GM12865 (cell line): ENCODE measurements at regions not wholly inside any gene's neighbourhood (a gene's known extent, or its start where the extent isn't known, plus 50 kb on each side); places are given as distances from the start of the nearest gene placed in this dataset.
A peak's percentile ranks its signal among the peaks of the same experiment; 100 is the strongest.

Source experiments
- DNase-seq: peaks from one replicate; pipeline ENCODE4 v3.0.0; 2010; ENCODE audit warnings: low read depth
- H3K4me3 ChIP-seq: 2 replicates; pipeline ENCODE4 v1.5.1; 2011; ENCODE audit warnings: mild to moderate bottlenecking, low read depth, low read length, control low read depth
- TF ChIP-seq, protein P1 (sequence below): IDR thresholded peaks from 2 replicates; pipeline ENCODE4 v1.5.1; 2011; ENCODE audit warnings: low read length, control low read depth, low read depth, inconsistent platforms; ENCODE audit not compliant: insufficient read depth; ENCODE audit errors: missing control alignments

DNA sequence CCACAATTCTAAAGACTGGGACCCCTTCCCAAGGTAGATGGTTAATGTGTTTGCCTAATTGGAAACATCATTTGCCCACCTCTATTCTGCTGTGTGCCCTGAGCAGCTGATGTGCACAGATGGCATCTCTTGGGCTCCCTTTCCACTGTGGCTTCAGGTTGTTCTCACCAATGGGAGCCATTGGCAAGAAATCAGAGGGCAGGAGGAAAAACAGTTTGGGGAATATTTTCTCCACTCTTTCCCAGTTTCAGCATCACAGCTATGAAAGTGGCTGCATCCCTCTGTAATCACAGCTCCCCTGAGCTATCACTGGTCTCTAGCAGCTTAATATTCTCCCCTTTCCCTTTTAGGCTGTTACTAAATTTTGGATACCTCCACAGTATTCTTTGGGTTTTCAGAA lies 911.6 kb upstream of the SEMA6A start:
- no peak for DNase-seq
- H3K4me3 ChIP-seq = no peak overlapping the region
- TF ChIP-seq, protein P1, sequence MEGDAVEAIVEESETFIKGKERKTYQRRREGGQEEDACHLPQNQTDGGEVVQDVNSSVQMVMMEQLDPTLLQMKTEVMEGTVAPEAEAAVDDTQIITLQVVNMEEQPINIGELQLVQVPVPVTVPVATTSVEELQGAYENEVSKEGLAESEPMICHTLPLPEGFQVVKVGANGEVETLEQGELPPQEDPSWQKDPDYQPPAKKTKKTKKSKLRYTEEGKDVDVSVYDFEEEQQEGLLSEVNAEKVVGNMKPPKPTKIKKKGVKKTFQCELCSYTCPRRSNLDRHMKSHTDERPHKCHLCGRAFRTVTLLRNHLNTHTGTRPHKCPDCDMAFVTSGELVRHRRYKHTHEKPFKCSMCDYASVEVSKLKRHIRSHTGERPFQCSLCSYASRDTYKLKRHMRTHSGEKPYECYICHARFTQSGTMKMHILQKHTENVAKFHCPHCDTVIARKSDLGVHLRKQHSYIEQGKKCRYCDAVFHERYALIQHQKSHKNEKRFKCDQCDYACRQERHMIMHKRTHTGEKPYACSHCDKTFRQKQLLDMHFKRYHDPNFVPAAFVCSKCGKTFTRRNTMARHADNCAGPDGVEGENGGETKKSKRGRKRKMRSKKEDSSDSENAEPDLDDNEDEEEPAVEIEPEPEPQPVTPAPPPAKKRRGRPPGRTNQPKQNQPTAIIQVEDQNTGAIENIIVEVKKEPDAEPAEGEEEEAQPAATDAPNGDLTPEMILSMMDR = no peak

DNA sequence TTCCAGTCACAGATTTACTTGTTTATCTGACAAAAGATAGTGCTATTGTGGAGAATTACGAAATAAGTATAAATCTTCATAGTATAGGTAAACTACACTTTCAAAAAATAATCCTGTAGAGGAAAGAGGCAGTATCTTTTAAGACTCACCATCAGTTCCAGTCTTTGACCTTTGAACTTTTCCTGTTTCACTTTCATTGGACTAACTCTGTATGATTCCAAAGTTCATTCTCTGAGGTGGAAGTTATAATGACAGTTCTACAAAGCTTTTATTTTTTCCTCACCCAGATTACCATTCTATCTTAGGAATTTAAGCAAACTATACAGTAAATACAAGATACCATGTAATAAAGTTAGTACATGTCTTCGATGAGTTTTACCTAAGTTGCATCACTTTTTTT lies 901.3 kb upstream of the SEMA6A start:
- no peak for DNase-seq
- H3K4me3 ChIP-seq = no peak overlapping the region
- TF ChIP-seq, protein P1 = no peak

DNA sequence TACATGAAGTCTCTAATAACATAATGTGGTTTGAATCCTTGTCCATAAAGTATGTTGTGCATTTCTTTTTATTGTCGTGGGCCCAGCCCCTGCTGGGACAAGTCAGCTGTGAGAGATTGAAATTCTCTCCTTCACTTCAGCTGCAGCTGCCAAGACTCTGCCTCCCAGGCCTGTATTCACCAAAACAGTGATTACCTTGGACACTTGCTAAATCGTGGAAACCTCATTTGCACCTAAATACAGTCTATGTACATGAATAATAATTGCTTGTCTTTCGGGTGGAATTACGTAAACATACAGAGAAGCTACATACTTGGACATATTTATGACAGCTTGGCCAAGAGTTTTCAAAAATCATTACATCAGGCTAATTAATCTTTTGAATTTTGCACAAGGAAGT lies 898.5 kb upstream of the SEMA6A start:
- no peak for DNase-seq
- TF ChIP-seq, protein P1 = no peak
- no peak overlapping the region for H3K4me3 ChIP-seq

DNA sequence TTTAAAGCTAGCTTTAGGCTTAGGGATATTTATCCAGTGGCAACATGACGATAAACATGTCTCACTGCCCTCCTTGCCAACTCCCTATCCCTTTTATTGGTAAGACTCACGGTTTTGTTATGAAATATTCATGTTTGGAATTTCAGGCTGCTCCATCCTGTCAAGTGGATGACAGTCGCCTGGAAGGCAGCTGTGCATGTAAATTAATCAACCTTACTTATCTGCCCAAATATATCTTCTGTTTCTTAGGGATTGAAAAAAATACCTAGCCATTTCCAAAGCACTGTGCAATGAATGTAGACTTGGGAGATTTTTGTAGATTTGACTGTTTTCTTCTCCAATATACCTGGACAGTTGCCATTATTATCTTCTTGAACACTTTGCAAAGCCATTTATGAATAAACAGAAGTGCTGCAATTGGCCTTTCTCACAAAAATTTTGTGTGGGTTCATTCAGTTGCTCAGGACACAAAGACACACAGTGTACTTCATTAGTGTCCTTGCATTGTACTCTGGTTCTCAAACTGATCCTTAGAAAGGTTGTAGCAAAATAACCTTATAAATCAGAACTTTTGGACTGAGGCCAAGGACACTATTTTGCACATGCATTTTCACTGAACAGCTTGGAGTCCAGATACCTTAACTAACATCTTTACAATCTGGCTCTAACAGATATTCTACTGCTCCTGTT lies 889.4 kb upstream of the SEMA6A start:
- TF ChIP-seq, protein P1 = no peak
- no peak overlapping the region for H3K4me3 ChIP-seq
- no peak for DNase-seq

DNA sequence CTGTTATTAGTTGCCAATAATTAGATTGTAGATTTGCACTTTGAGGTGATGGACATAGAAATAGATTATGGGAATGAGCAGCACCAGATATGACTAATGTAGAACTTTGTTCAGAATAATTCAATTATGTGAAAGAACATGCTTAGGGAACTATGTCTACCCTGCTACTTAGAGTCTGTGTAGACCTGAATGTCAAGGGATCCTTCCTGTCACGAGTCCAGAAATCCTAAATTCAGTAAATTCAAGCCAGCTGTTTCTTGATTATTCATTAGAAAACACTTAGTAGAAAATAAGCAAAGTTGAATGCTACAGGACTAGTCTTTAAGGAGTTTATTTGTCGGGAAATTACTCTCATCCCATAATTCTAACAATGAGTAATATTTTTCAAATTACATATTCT lies 887.3 kb upstream of the SEMA6A start:
- TF ChIP-seq, protein P1 = no peak
- H3K4me3 ChIP-seq = no peak overlapping the region
- DNase-seq = no peak

DNA sequence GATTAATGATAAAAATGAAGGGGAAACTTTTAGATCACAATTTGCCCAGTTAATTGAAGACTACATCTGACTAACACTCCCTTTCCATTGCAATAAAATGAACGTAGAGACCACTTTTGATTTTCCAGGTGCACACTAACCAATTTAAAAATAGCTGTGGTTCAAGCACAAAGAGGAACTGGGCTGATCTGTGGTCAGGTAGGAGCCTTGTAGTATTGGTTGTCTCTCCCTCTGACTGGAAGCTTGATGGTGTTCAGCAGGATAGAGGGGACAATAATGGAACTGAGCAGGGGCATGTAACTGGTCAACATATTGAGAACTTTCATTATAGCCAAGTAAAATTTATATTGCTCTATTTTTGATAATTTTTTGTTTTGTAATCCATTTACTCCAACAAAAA lies 886.8 kb upstream of the SEMA6A start:
- H3K4me3 ChIP-seq = no peak overlapping the region
- TF ChIP-seq, protein P1 = no peak
- DNase-seq = peak; percentile 5

DNA sequence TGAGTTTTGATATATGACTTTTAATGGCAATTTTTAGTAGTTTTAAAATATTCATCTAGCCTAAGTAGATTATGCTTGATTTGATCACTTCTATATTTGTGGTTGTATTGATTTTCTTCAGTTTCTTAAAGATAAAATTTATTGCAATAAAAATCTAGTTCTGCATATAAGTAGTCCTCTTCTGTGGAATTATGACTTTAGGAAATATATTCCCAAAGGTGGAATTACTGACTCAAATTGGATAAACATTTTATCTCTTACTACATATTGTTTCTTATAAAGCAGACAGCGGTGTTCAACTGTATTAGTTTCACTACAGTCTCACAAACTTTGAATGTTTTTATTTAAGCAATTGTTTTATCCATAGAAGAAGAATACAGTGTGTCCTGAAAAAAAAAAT lies 883.0 kb upstream of the SEMA6A start:
- no peak for DNase-seq
- H3K4me3 ChIP-seq = no peak overlapping the region
- TF ChIP-seq, protein P1 = no peak
